Small intestine (tissue), 7 donors: ENCODE measurements at regions not wholly inside any gene's neighbourhood (a gene's known extent, or its start where the extent isn't known, plus 50 kb on each side); places are given as distances from the start of the nearest gene placed in this dataset.

Experiments
- DNase-seq, 2 donors: peaks; one replicate each; pipeline versions ENCODE4 v3.0.0 to v3.0.0-alpha.2; 2013
- FAIRE-seq: peaks from 2 replicates; lab custom pipeline; 2012; peaks lifted over from hg19 to GRCh38; lab: Jason Lieb, UNC
- H3K27ac ChIP-seq, 3 donors: one replicate each; pipeline ENCODE4 v1.5.1; 2013; ENCODE audit warnings: low read length in 2 of 3, mild to moderate bottlenecking in 2 of 3, control low read depth in 1 of 3, inconsistent platforms in 1 of 3, low read depth in 1 of 3, moderate library complexity in 1 of 3
- H3K27me3 ChIP-seq, 3 donors: one replicate each; pipeline ENCODE4 v1.6.1; 2013; ENCODE audit warnings: low read length in 3 of 3, inconsistent platforms in 1 of 3; ENCODE audit not compliant: control insufficient read depth in 3 of 3, insufficient read depth in 3 of 3
- H3K36me3 ChIP-seq, 3 donors: one replicate each; pipeline ENCODE4 v1.6.1; 2013; ENCODE audit warnings: low read length in 3 of 3, inconsistent platforms in 1 of 3, low read depth in 1 of 3, mild to moderate bottlenecking in 1 of 3, moderate library complexity in 1 of 3; ENCODE audit not compliant: control insufficient read depth in 3 of 3, insufficient read depth in 2 of 3
- H3K4me1 ChIP-seq, 3 donors: one replicate each; pipeline ENCODE4 v1.6.1; 2013; ENCODE audit warnings: low read length in 2 of 3, inconsistent platforms in 1 of 3, low read depth in 1 of 3, mild to moderate bottlenecking in 1 of 3, moderate library complexity in 1 of 3; ENCODE audit not compliant: control insufficient read depth in 3 of 3, insufficient read depth in 2 of 3
- H3K4me3 ChIP-seq, 3 donors: one replicate each; pipeline ENCODE4 v1.5.1; 2013; ENCODE audit warnings: low read length in 3 of 3, control low read depth in 1 of 3, inconsistent platforms in 1 of 3, low read depth in 1 of 3, mild to moderate bottlenecking in 1 of 3, moderate library complexity in 1 of 3
- H3K9me3 ChIP-seq, 2 donors: one replicate each; pipeline ENCODE4 v1.6.1; 2013; ENCODE audit warnings: low read depth in 1 of 2, low read length in 1 of 2; ENCODE audit not compliant: control insufficient read depth in 2 of 2, insufficient read depth in 1 of 2
- WGBS, 3 donors: extraction: QIAGEN DNeasy Blood & Tissue Kit; methylation state at CpG; one replicate each; pipeline ENCODE4 v1.1.7; 2013; 5-methylcytosine and 5-hydroxymethylcytosine counted together
- donor health status: healthy with polysubstance abuse.
- donor health status: control.
- donor health status: control.
- donor health status: Bipolar disorder and iron deficiency.
- donor health status: healthy.

- FAIRE-seq (no peak), DNase-seq (no peak)
- H3K4me1 ChIP-seq: no peaks in the 10 kb centered on the region
Observed at GRCh38 chr14:85996551-85996950, 466.6 kb downstream of the FLRT2 start.

GRCh38 chr14:85991156-85991555, 461.2 kb downstream of the FLRT2 start:
- WGBS, 3 donors: 66 to 81% (median 69%) methylated on average over 4 of the region's 4 CpGs
- H3K4me3 ChIP-seq: no peak overlapping the region

More at GRCh38 chr14:85996551-85996950, 466.6 kb downstream of the FLRT2 start:
- H3K9me3 ChIP-seq: no peaks in the 10 kb centered on the region
- no peaks in the 10 kb centered on the region for H3K27me3 ChIP-seq
- H3K27ac ChIP-seq: no peak overlapping the region
- no peak overlapping the region for H3K4me3 ChIP-seq
- no peaks in the 10 kb centered on the region for H3K36me3 ChIP-seq

GRCh38 chr14:85987907-85988306, 458.0 kb downstream of the FLRT2 start:
- FAIRE-seq: no peak
- no peaks in the 10 kb centered on the region for H3K4me1 ChIP-seq
- H3K27me3 ChIP-seq: no peaks in the 10 kb centered on the region
- H3K4me3 ChIP-seq: no peak overlapping the region
- DNase-seq: no peak
- no peak overlapping the region for H3K27ac ChIP-seq
- H3K9me3 ChIP-seq: no peaks in the 10 kb centered on the region
- 72 to 83% (median 77%) methylated on average over 5 of the region's 5 CpGs for WGBS, 3 donors
- no peaks in the 10 kb centered on the region for H3K36me3 ChIP-seq

More at GRCh38 chr14:85991156-85991555, 461.2 kb downstream of the FLRT2 start:
- no peaks in the 10 kb centered on the region for H3K36me3 ChIP-seq
- no peaks in the 10 kb centered on the region for H3K4me1 ChIP-seq
- no peaks in the 10 kb centered on the region for H3K27me3 ChIP-seq
- H3K9me3 ChIP-seq: no peaks in the 10 kb centered on the region
- no peak for DNase-seq
- FAIRE-seq: no peak
- no peak overlapping the region for H3K27ac ChIP-seq

GRCh38 chr14:85987292-85987691, 457.3 kb downstream of the FLRT2 start:
- FAIRE-seq: no peak
- no peak overlapping the region for H3K4me3 ChIP-seq
- H3K27ac ChIP-seq: no peak overlapping the region
- H3K27me3 ChIP-seq: no peaks in the 10 kb centered on the region
- 73 to 77% (median 76%) methylated on average over 1 of the region's 1 CpG for WGBS, 3 donors
- no peaks in the 10 kb centered on the region for H3K36me3 ChIP-seq
- no peak for DNase-seq
- no peaks in the 10 kb centered on the region for H3K4me1 ChIP-seq
- no peaks in the 10 kb centered on the region for H3K9me3 ChIP-seq

- 64 to 86% (median 80%) methylated on average over 1 of the region's 1 CpG for WGBS, 3 donors
- peaks cover 0 to 11% of the 10 kb centered on the region in 2 donors for H3K9me3 ChIP-seq
- no peak for FAIRE-seq
Observed at GRCh38 chr14:85978582-85979250, 448.8 kb downstream of the FLRT2 start.

GRCh38 chr14:85974602-85975001, 444.7 kb downstream of the FLRT2 start:
- FAIRE-seq (no peak), DNase-seq (no peak)
- Histone ChIP-seq H3K27me3 (no peaks in the 10 kb centered on the region), H3K36me3 (no peaks in the 10 kb centered on the region), H3K4me1 (no peaks in the 10 kb centered on the region), H3K9me3 (peaks cover 0 to 11% of the 10 kb centered on the region in 2 donors), H3K27ac (no peak overlapping the region), H3K4me3 (no peak overlapping the region)
- 66 to 79% (median 71%) methylated on average over 8 of the region's 8 CpGs for WGBS, 3 donors

More at GRCh38 chr14:85978582-85979250, 448.8 kb downstream of the FLRT2 start:
- Histone ChIP-seq H3K4me3 (no peak overlapping the region), H3K4me1 (no peaks in the 10 kb centered on the region), H3K36me3 (no peaks in the 10 kb centered on the region), H3K27me3 (no peaks in the 10 kb centered on the region), H3K27ac (no peak overlapping the region)
- no peak for DNase-seq

GRCh38 chr14:85963486-85963885, 433.5 kb downstream of the FLRT2 start:
- Histone ChIP-seq H3K4me3 (no peak overlapping the region), H3K27me3 (no peaks in the 10 kb centered on the region), H3K27ac (no peak overlapping the region), H3K9me3 (no peaks in the 10 kb centered on the region), H3K4me1 (no peaks in the 10 kb centered on the region), H3K36me3 (no peaks in the 10 kb centered on the region)
- no peak for FAIRE-seq
- DNase-seq: no peak

- no peaks in the 10 kb centered on the region for H3K9me3 ChIP-seq
- H3K27ac ChIP-seq: no peak overlapping the region
- H3K27me3 ChIP-seq: no peaks in the 10 kb centered on the region
- 43 to 68% (median 67%) methylated on average over 2 of the region's 2 CpGs for WGBS, 3 donors
- FAIRE-seq (no peak), DNase-seq (no peak)
- H3K36me3 ChIP-seq: no peaks in the 10 kb centered on the region
- H3K4me1 ChIP-seq: no peaks in the 10 kb centered on the region
- H3K4me3 ChIP-seq: no peak overlapping the region
Observed at GRCh38 chr14:85960756-85961155, 430.8 kb downstream of the FLRT2 start.

GRCh38 chr14:85959063-85959462, 429.1 kb downstream of the FLRT2 start:
- H3K4me3 ChIP-seq: no peak overlapping the region
- H3K27ac ChIP-seq: no peak overlapping the region
- no peaks in the 10 kb centered on the region for H3K9me3 ChIP-seq
- no peaks in the 10 kb centered on the region for H3K4me1 ChIP-seq
- DNase-seq (no peak), FAIRE-seq (no peak)
- H3K36me3 ChIP-seq: no peaks in the 10 kb centered on the region
- no peaks in the 10 kb centered on the region for H3K27me3 ChIP-seq
- WGBS, 3 donors: 81 to 88% (median 83%) methylated on average over 3 of the region's 3 CpGs
